Ovary (tissue), 7 donors: ENCODE measurements at regions not wholly inside any gene's neighbourhood (a gene's known extent, or its start where the extent isn't known, plus 50 kb on each side); places are given as distances from the start of the nearest gene placed in this dataset.

Experiments used
- DNase-seq, 5 donors: peaks; one replicate each; pipeline ENCODE4 v3.0.0-alpha.2; 2019 to 2020
- H3K27ac ChIP-seq, 2 donors: fragments of 200-600 bp; one replicate each; pipeline versions ENCODE4 v1.5.1 to v1.8.0; 2019 to 2022
- H3K27me3 ChIP-seq: fragments of 200-600 bp; one replicate; pipeline ENCODE4 v1.8.0; 2022
- H3K36me3 ChIP-seq: fragments of 200-600 bp; sonication (generic); one replicate; pipeline ENCODE4 v1.5.1; 2019
- H3K4me1 ChIP-seq: one replicate; pipeline ENCODE4 v1.8.1; 2013; ENCODE audit warnings: mild to moderate bottlenecking, moderate library complexity; ENCODE audit not compliant: insufficient read depth
- H3K4me3 ChIP-seq: fragments of 200-600 bp; sonication (generic); one replicate; pipeline ENCODE4 v1.5.1; 2017
- H3K9me3 ChIP-seq, 2 donors: fragments of 200-600 bp in 1 of 2; sonication (generic) in 1 of 2; one replicate each; pipeline versions ENCODE4 v1.5.1 to v1.8.1; 2013 to 2019; ENCODE audit warnings: mild to moderate bottlenecking in 1 of 2, moderate library complexity in 1 of 2
- CTCF ChIP-seq, 3 donors: fragments of 450-650 bp in 2 of 3; fragments of 200-600 bp in 1 of 3; IDR thresholded peaks; one replicate each; pipeline versions ENCODE4 v1.5.1 to v1.8.0; 2016 to 2022; ENCODE audit warnings: antibody characterized with exemption in 3 of 3, mild to moderate bottlenecking in 1 of 3
- EP300 ChIP-seq: sonication (generic); formaldehyde crosslinking; IDR thresholded peaks from one replicate; pipeline ENCODE4 v1.6.1; 2017; ENCODE audit warnings: antibody characterized with exemption
- POLR2A ChIP-seq: fragments of 450-650 bp; IDR thresholded peaks from one replicate; pipeline ENCODE4 v1.6.1; 2017; ENCODE audit warnings: antibody characterized with exemption, mild to moderate bottlenecking, moderate library complexity
- WGBS, 3 donors: extraction: QIAGEN DNeasy Blood & Tissue Kit in 1 of 3; methylation state at CpG; one replicate each; pipeline versions ENCODE4 v1.1.5 to v1.1.7; 2013 to 2017; 5-methylcytosine and 5-hydroxymethylcytosine counted together
- intact Hi-C, 4 donors: fragments of 100-400 bp; cut with DNase I; formaldehyde crosslinking; loops; one replicate each; pipeline versions ENCODE4 v1.11.0 to v1.15.1; 2022 to 2023
- donor health status: DM: no; HTN: no; CAD: no; lungs with moderate emphysema.
- donor health status: DM: no; HTN: no; CAD: no.
- donor health status: Bipolar disorder and iron deficiency.
- donor health status: DM: no; HTN: no; CAD: no.
- donor health status: DM: yes; HTN: yes; CAD: no.

GRCh38 chr5:15014809-15015208, 143.2 kb upstream of the ANKH start:
- 18 to 27% (median 24%) methylated on average over 3 of the region's 3 CpGs for WGBS, 3 donors
- no peak overlapping the region for H3K4me3 ChIP-seq
- TF ChIP-seq CTCF (IDR thresholded peaks at IDR 0.05) (no peak), POLR2A (no peak), EP300 (no peak)
- intact Hi-C loops: no loop called here
- no peak overlapping the region for H3K27ac ChIP-seq
- no peaks in the 10 kb centered on the region for H3K9me3 ChIP-seq
- no peak for DNase-seq
- H3K27me3 ChIP-seq: no peaks in the 10 kb centered on the region
- no peaks in the 10 kb centered on the region for H3K36me3 ChIP-seq
- H3K4me1 ChIP-seq: no peaks in the 10 kb centered on the region

- Histone ChIP-seq H3K27ac (no peak overlapping the region), H3K4me1 (peaks cover 2% of the 10 kb centered on the region), H3K4me3 (no peak overlapping the region), H3K36me3 (no peaks in the 10 kb centered on the region), H3K9me3 (no peaks in the 10 kb centered on the region), H3K27me3 (no peaks in the 10 kb centered on the region)
- no peak for TF ChIP-seq POLR2A
- peak in 2 of 3 donors; percentile 57 to 62 for TF ChIP-seq CTCF (IDR thresholded peaks at IDR 0.05)
- DNase-seq: no peak
- WGBS, 3 donors: 52 to 62% (median 53%) methylated on average over 3 of the region's 3 CpGs
- intact Hi-C loops: no loop called here
Observed at GRCh38 chr5:15013654-15014463, 142.3 kb upstream of the ANKH start.

- Histone ChIP-seq H3K4me1 (peaks cover 2% of the 10 kb centered on the region), H3K27me3 (no peaks in the 10 kb centered on the region), H3K27ac (no peak overlapping the region), H3K36me3 (no peaks in the 10 kb centered on the region), H3K4me3 (no peak overlapping the region), H3K9me3 (no peaks in the 10 kb centered on the region)
- no peak for TF ChIP-seq EP300
- no peak for TF ChIP-seq CTCF (IDR thresholded peaks at IDR 0.05)
- no peak for TF ChIP-seq POLR2A
- intact Hi-C loops: no loop called here
- no peak for DNase-seq
Observed at GRCh38 chr5:15012061-15012460, 140.5 kb upstream of the ANKH start.

GRCh38 chr5:15010936-15011335, 139.4 kb upstream of the ANKH start:
- no peak for DNase-seq
- peaks cover 2% of the 10 kb centered on the region for H3K4me1 ChIP-seq
- no peaks in the 10 kb centered on the region for H3K36me3 ChIP-seq
- no peak overlapping the region for H3K27ac ChIP-seq
- 91 to 95% (median 94%) methylated on average over 4 of the region's 4 CpGs for WGBS, 3 donors
- TF ChIP-seq POLR2A (no peak), CTCF (IDR thresholded peaks at IDR 0.05) (no peak), EP300 (no peak)
- intact Hi-C loops: no loop called here
- H3K27me3 ChIP-seq: no peaks in the 10 kb centered on the region
- no peaks in the 10 kb centered on the region for H3K9me3 ChIP-seq
- no peak overlapping the region for H3K4me3 ChIP-seq
